ENCODE measurements at regions not wholly inside any gene's neighbourhood (a gene's known extent, or its start where the extent isn't known, plus 50 kb on each side); places are given as distances from the start of the nearest gene placed in this dataset.

- peaks cover 11% of the 10 kb centered on the region for H4K20me1 ChIP-seq (ENCODE audit: insufficient read depth, low read length, poor library complexity, severe bottlenecking)
- TF ChIP-seq EZH2phosphoT487 (IDR thresholded peaks at IDR 0.05; ENCODE audit: borderline replicate concordance) (no peak), CTCF (conservative IDR thresholded peaks at IDR 0.05; ENCODE audit: low read length) (no peak)
- H3K27me3 ChIP-seq (ENCODE audit: insufficient read depth, low read length, poor library complexity, severe bottlenecking), result no peaks in the 10 kb centered on the region
- no peaks in the 10 kb centered on the region; the same call in 1 of the 2 replicates for H3F3A ChIP-seq (ENCODE audit: low read depth)
- no peak overlapping the region for H3K4me3 ChIP-seq (ENCODE audit: low read length, poor library complexity, severe bottlenecking)
- no peaks in the 10 kb centered on the region for H3K9me2 ChIP-seq (replicated peaks; ENCODE audit: low read depth, low read length)
- H3K36me3 ChIP-seq (ENCODE audit: insufficient read depth, low read length), result peaks cover 43% of the 10 kb centered on the region; the same call in 1 of the 2 replicates
- peaks cover 19% of the 10 kb centered on the region for H3K4me1 ChIP-seq (ENCODE audit: insufficient read depth, low read length, poor library complexity, severe bottlenecking)
- no peak overlapping the region for H3K4me2 ChIP-seq (ENCODE audit: low read depth, low read length, poor library complexity, severe bottlenecking)
- H3K9ac ChIP-seq (ENCODE audit: low read depth, low read length, poor library complexity, severe bottlenecking), result no peak overlapping the region
- no peaks in the 10 kb centered on the region for H3K9me3 ChIP-seq (ENCODE audit: insufficient read depth, low read depth, low read length)
- peaks cover 80% of the 10 kb centered on the region for H3K79me2 ChIP-seq (ENCODE audit: insufficient read depth, low read length)
- H2AFZ ChIP-seq (ENCODE audit: low read length), result no peak overlapping the region
These were observed 131.3 kb upstream of the MTHFD1L start for GRCh38 chr6:150734235-150734634.

- Histone ChIP-seq H3K4me2 (ENCODE audit: low read depth, low read length, poor library complexity, severe bottlenecking) (no peak overlapping the region), H3K4me3 (ENCODE audit: low read length, poor library complexity, severe bottlenecking) (no peak overlapping the region), H3K9me3 (ENCODE audit: insufficient read depth, low read depth, low read length) (no peaks in the 10 kb centered on the region), H4K20me1 (ENCODE audit: insufficient read depth, low read length, poor library complexity, severe bottlenecking) (peaks cover 15% of the 10 kb centered on the region), H3K9me2 (replicated peaks; ENCODE audit: low read depth, low read length) (no peaks in the 10 kb centered on the region), H3K9ac (ENCODE audit: low read depth, low read length, poor library complexity, severe bottlenecking) (no peak overlapping the region), H3K36me3 (ENCODE audit: insufficient read depth, low read length) (peaks cover 43% of the 10 kb centered on the region; the same call in 1 of the 2 replicates), H3K27me3 (ENCODE audit: insufficient read depth, low read length, poor library complexity, severe bottlenecking) (no peaks in the 10 kb centered on the region), H3F3A (ENCODE audit: low read depth) (no peaks in the 10 kb centered on the region; the same call in 1 of the 2 replicates), H3K79me2 (ENCODE audit: insufficient read depth, low read length) (peaks cover 83% of the 10 kb centered on the region), H2AFZ (ENCODE audit: low read length) (no peak overlapping the region), H3K4me1 (ENCODE audit: insufficient read depth, low read length, poor library complexity, severe bottlenecking) (peaks cover 11% of the 10 kb centered on the region)
- TF ChIP-seq EZH2phosphoT487 (IDR thresholded peaks at IDR 0.05; ENCODE audit: borderline replicate concordance), result no peak
- TF ChIP-seq CTCF (conservative IDR thresholded peaks at IDR 0.05; ENCODE audit: low read length), result no peak
These were observed 130.1 kb upstream of the MTHFD1L start for GRCh38 chr6:150735341-150735851.

- H3F3A ChIP-seq (ENCODE audit: low read depth), result no peaks in the 10 kb centered on the region; the same call in 1 of the 2 replicates
- no peak overlapping the region for H3K9ac ChIP-seq (ENCODE audit: low read depth, low read length, poor library complexity, severe bottlenecking)
- no peak overlapping the region for H3K4me2 ChIP-seq (ENCODE audit: low read depth, low read length, poor library complexity, severe bottlenecking)
- H3K79me2 ChIP-seq (ENCODE audit: insufficient read depth, low read length), result peaks cover 84% of the 10 kb centered on the region
- H3K36me3 ChIP-seq (ENCODE audit: insufficient read depth, low read length), result peaks cover 41% of the 10 kb centered on the region; the same call in 1 of the 2 replicates
- no peak overlapping the region for H2AFZ ChIP-seq (ENCODE audit: low read length)
- no peak for TF ChIP-seq CTCF (conservative IDR thresholded peaks at IDR 0.05; ENCODE audit: low read length)
- TF ChIP-seq EZH2phosphoT487 (IDR thresholded peaks at IDR 0.05; ENCODE audit: borderline replicate concordance), result no peak
- no peaks in the 10 kb centered on the region for H3K9me3 ChIP-seq (ENCODE audit: insufficient read depth, low read depth, low read length)
- peaks cover 9% of the 10 kb centered on the region for H4K20me1 ChIP-seq (ENCODE audit: insufficient read depth, low read length, poor library complexity, severe bottlenecking)
- H3K9me2 ChIP-seq (replicated peaks; ENCODE audit: low read depth, low read length), result no peaks in the 10 kb centered on the region
- H3K27me3 ChIP-seq (ENCODE audit: insufficient read depth, low read length, poor library complexity, severe bottlenecking), result no peaks in the 10 kb centered on the region
- H3K4me1 ChIP-seq (ENCODE audit: insufficient read depth, low read length, poor library complexity, severe bottlenecking), result peaks cover 6% of the 10 kb centered on the region
- no peak overlapping the region for H3K4me3 ChIP-seq (ENCODE audit: low read length, poor library complexity, severe bottlenecking)
These were observed 127.3 kb upstream of the MTHFD1L start for GRCh38 chr6:150738092-150738629.

Measured in Loucy (cell line).